ENCODE measurements at regions not wholly inside any gene's neighbourhood (a gene's known extent, or its start where the extent isn't known, plus 50 kb on each side); places are given as distances from the start of the nearest gene placed in this dataset.

GRCh38 chr3:22759636-22760310 lies 443.4 kb upstream of the UBE2E2 start:
- no peak for DNase-seq (ENCODE audit: low read depth, low spot score)
- intact Hi-C loops (cut with micrococcal nuclease) = no loop called here
- no peak overlapping the region for H3K27ac ChIP-seq (ENCODE audit: low read depth, low read length)
- BruUV-seq (replicated peaks) = no TSS peak
- TF ChIP-seq JUND (IDR thresholded peaks at IDR 0.05) (no peak), TCF7L2 (IDR thresholded peaks at IDR 0.05; ENCODE audit: borderline replicate concordance, extremely low read depth, insufficient read depth, insufficient read length) (no peak)
- no peaks in the 10 kb centered on the region for H3K27me3 ChIP-seq (ENCODE audit: insufficient read depth, low read length)
- H3K4me2 ChIP-seq (ENCODE audit: low read length) = no peak overlapping the region
- POLR2A ChIA-PET = no interaction called here
- no peak for ATAC-seq
- no peaks in the 10 kb centered on the region for H3K79me2 ChIP-seq (ENCODE audit: insufficient read depth, low read length)
- no peak overlapping the region for H2AFZ ChIP-seq (ENCODE audit: low read depth, low read length, poor library complexity, severe bottlenecking)
- CTCF ChIA-PET = no interaction called here
- no peaks in the 10 kb centered on the region for H3K4me1 ChIP-seq (ENCODE audit: control insufficient read depth in 1 of 2, insufficient read depth in 2 of 2, low read length in 2 of 2)
- H4K20me1 ChIP-seq (ENCODE audit: insufficient read depth) = no peaks in the 10 kb centered on the region
- H3K9ac ChIP-seq (ENCODE audit: low read length) = no peak overlapping the region
- peaks cover 0 to 3% of the 10 kb centered on the region in 2 experiments; a peak in 1 of 4 replicates for H3K9me3 ChIP-seq (ENCODE audit: control insufficient read depth in 1 of 2, insufficient read depth in 1 of 2, low read depth in 1 of 2, low read length in 2 of 2)
- no peak overlapping the region for H3K4me3 ChIP-seq (replicated peaks in 1 of 2; ENCODE audit: low read depth in 1 of 2, low read length in 2 of 2)
- H3K9me2 ChIP-seq (ENCODE audit: insufficient read depth) = no peaks in the 10 kb centered on the region
- no peaks in the 10 kb centered on the region for H3K36me3 ChIP-seq (ENCODE audit: control insufficient read depth in 1 of 2, insufficient read depth in 2 of 2, low read length in 2 of 2)
- RAD21 ChIA-PET (ENCODE audit: low non-redundant PET in 1 of 2, low total read pairs in 2 of 2, uncharacterized antibody in 2 of 2, unreplicated experiment in 2 of 2) = no interaction called here

GRCh38 chr3:22765679-22766078 lies 437.4 kb upstream of the UBE2E2 start:
- intact Hi-C loops (cut with micrococcal nuclease) = no loop called here
- Histone ChIP-seq H3K9me2 (ENCODE audit: insufficient read depth) (no peaks in the 10 kb centered on the region), H3K79me2 (ENCODE audit: insufficient read depth, low read length) (no peaks in the 10 kb centered on the region), H3K9me3 (ENCODE audit: control insufficient read depth in 1 of 2, insufficient read depth in 1 of 2, low read depth in 1 of 2, low read length in 2 of 2) (peaks cover 0 to 7% of the 10 kb centered on the region in 2 experiments; a peak in 1 of 4 replicates), H3K4me2 (ENCODE audit: low read length) (no peak overlapping the region), H3K27me3 (ENCODE audit: insufficient read depth, low read length) (no peaks in the 10 kb centered on the region), H3K27ac (ENCODE audit: low read depth, low read length) (no peak overlapping the region), H3K36me3 (ENCODE audit: control insufficient read depth in 1 of 2, insufficient read depth in 2 of 2, low read length in 2 of 2) (no peaks in the 10 kb centered on the region), H3K4me1 (ENCODE audit: control insufficient read depth in 1 of 2, insufficient read depth in 2 of 2, low read length in 2 of 2) (no peaks in the 10 kb centered on the region), H3K4me3 (replicated peaks in 1 of 2; ENCODE audit: low read depth in 1 of 2, low read length in 2 of 2) (no peak overlapping the region), H2AFZ (ENCODE audit: low read depth, low read length, poor library complexity, severe bottlenecking) (no peak overlapping the region), H4K20me1 (ENCODE audit: insufficient read depth) (no peaks in the 10 kb centered on the region), H3K9ac (ENCODE audit: low read length) (no peak overlapping the region)
- ATAC-seq (no peak), DNase-seq (ENCODE audit: low read depth, low spot score) (no peak)
- ChIA-PET RAD21 (ENCODE audit: low non-redundant PET in 1 of 2, low total read pairs in 2 of 2, uncharacterized antibody in 2 of 2, unreplicated experiment in 2 of 2) (no interaction called here), CTCF (no interaction called here), POLR2A (no interaction called here)
- BruUV-seq (replicated peaks) = no TSS peak
- TF ChIP-seq POLR2AphosphoS5 (IDR thresholded peaks at IDR 0.05; ENCODE audit: low read depth, low read length) (no peak), EZH2 (IDR thresholded peaks at IDR 0.05) (no peak), RAD21 (IDR thresholded peaks at IDR 0.05; ENCODE audit: low read depth) (no peak), FOSL1 (IDR thresholded peaks at IDR 0.05; ENCODE audit: low read depth) (no peak), ZFX (IDR thresholded peaks at IDR 0.05) (no peak), ATF3 (IDR thresholded peaks at IDR 0.05) (no peak), EGR1 (IDR thresholded peaks at IDR 0.05; ENCODE audit: low read depth) (no peak), TCF7L2 (IDR thresholded peaks at IDR 0.05; ENCODE audit: borderline replicate concordance, extremely low read depth, insufficient read depth, insufficient read length) (no peak), YY1 (IDR thresholded peaks at IDR 0.05; ENCODE audit: extremely low read depth, insufficient replicate concordance, low read depth, low read length) (no peak), CBX3 (IDR thresholded peaks at IDR 0.05; ENCODE audit: low read depth) (no peak), SRF (IDR thresholded peaks at IDR 0.05; ENCODE audit: low read depth) (no peak), MAX (IDR thresholded peaks at IDR 0.05) (no peak), SP1 (IDR thresholded peaks at IDR 0.05; ENCODE audit: low read depth) (no peak), REST (IDR thresholded peaks at IDR 0.05; ENCODE audit: low read depth) (no peak), ELF1 (IDR thresholded peaks at IDR 0.05; ENCODE audit: borderline replicate concordance, low read depth) (no peak), SIN3A (IDR thresholded peaks at IDR 0.05; ENCODE audit: low read depth) (no peak)
